Spleen (tissue), 11 donors: ENCODE measurements at regions not wholly inside any gene's neighbourhood (a gene's known extent, or its start where the extent isn't known, plus 50 kb on each side); places are given as distances from the start of the nearest gene placed in this dataset.

Experiments
- DNase-seq: peaks from one replicate; pipeline ENCODE4 v3.0.0-alpha.2; 2020
- H3K27ac ChIP-seq, 8 donors: fragments of 200-600 bp; sonication (generic) in 7 of 8; 1 replicate in 4 of 8; 2 replicates in 4 of 8; pipeline versions ENCODE4 v1.5.0 to v1.8.0; 2016 to 2021; ENCODE audit warnings: inconsistent platforms in 4 of 8, mild to moderate bottlenecking in 4 of 8, moderate library complexity in 1 of 8
- H3K27me3 ChIP-seq, 7 donors: fragments of 200-600 bp; sonication (generic) in 6 of 7; replicated peaks in 1 of 7; 1 replicate in 4 of 7; 2 replicates in 3 of 7; pipeline versions ENCODE4 v1.5.0 to v1.8.0; 2016 to 2021; ENCODE audit warnings: inconsistent platforms in 3 of 7, mild to moderate bottlenecking in 1 of 7
- H3K36me3 ChIP-seq, 6 donors: fragments of 200-600 bp; sonication (generic) in 5 of 6; 1 replicate in 4 of 6; 2 replicates in 2 of 6; pipeline versions ENCODE4 v1.5.0 to v1.8.0; 2016 to 2021; ENCODE audit warnings: inconsistent platforms in 2 of 6
- H3K4me1 ChIP-seq, 6 donors: fragments of 200-600 bp; sonication (generic) in 5 of 6; 1 replicate in 3 of 6; 2 replicates in 3 of 6; pipeline versions ENCODE4 v1.5.0 to v1.8.0; 2016 to 2021; ENCODE audit warnings: inconsistent platforms in 3 of 6
- H3K4me3 ChIP-seq, 8 donors: fragments of 200-600 bp; sonication (generic) in 7 of 8; 1 replicate in 4 of 8; 2 replicates in 4 of 8; pipeline versions ENCODE4 v1.5.0 to v1.8.0; 2016 to 2021; ENCODE audit warnings: inconsistent platforms in 4 of 8, mild to moderate bottlenecking in 4 of 8, moderate library complexity in 2 of 8
- H3K9me3 ChIP-seq, 8 donors: fragments of 200-600 bp; sonication (generic) in 7 of 8; 1 replicate in 4 of 8; 2 replicates in 4 of 8; pipeline versions ENCODE4 v1.5.0 to v1.8.0; 2016 to 2021; ENCODE audit warnings: inconsistent platforms in 4 of 8
- POLR2A ChIP-seq, 3 donors: fragments of 450-650 bp; IDR thresholded peaks; one replicate each; pipeline ENCODE4 v1.5.1; 2017; ENCODE audit warnings: antibody characterized with exemption in 3 of 3, mild to moderate bottlenecking in 1 of 3
- POLR2AphosphoS5 ChIP-seq, 3 donors: sonication (generic); formaldehyde crosslinking; IDR thresholded peaks; one replicate each; pipeline ENCODE4 v1.5.1; 2017; ENCODE audit warnings: antibody characterized with exemption in 3 of 3
- WGBS, 5 donors: extraction: QIAGEN DNeasy Blood & Tissue Kit in 3 of 5; methylation state at CpG; one replicate each; pipeline versions ENCODE4 v1.1.5 to v1.1.7; 2013 to 2018; 5-methylcytosine and 5-hydroxymethylcytosine counted together
- intact Hi-C: fragments of 100-400 bp; cut with DNase I; formaldehyde crosslinking; loops from one replicate; pipeline ENCODE4 v1.15.0; 2023; ENCODE audit warnings: low total_unique reads
- TF ChIP-seq, protein P1 (sequence below), 11 experiments: fragments of 200-600 bp in 7 of 11; fragments of 450-650 bp in 4 of 11; sonication (generic) in 4 of 11; IDR thresholded peaks in 8 of 11; conservative IDR thresholded peaks in 3 of 11; 1 replicate in 7 of 11; 2 replicates in 4 of 11; pipeline versions ENCODE4 v1.4.0 to v1.8.0; 2016 to 2021; ENCODE audit warnings: antibody characterized with exemption in 11 of 11, inconsistent platforms in 4 of 11, mild to moderate bottlenecking in 1 of 11
- donor health status: healthy with polysubstance abuse.
- donor health status: DM: no; HTN: no; CAD: no; lungs with moderate emphysema.
- donor health status: DM: no; HTN: no; CAD: no.
- donor health status: Bipolar disorder and iron deficiency.
- donor health status: healthy.
- donor health status: DM: no; HTN: no; CAD: no.
- donor health status: DM: yes; HTN: yes; CAD: no.

DNA sequence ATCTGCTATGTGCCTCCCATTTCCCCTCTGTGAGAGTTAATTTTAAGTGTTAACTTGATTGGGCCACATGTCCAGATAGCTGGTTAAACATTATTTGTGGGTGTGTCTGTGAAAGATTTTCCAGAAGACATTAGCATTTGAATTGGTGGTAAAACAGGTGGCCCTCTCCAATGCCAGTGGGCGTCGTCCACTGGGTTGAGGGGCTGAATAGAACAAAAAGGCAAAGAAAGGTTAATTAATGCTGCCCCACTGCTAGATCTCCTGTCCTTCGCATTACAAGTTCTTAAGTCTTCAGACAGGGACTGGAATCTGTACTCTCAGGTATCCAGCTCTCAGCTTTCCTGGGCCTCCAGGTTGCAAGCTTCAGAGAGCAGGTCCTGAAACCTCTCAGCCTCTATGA is 1160.9 kb upstream of the LRRN3 start:
- intact Hi-C loops, result no loop called here

DNA sequence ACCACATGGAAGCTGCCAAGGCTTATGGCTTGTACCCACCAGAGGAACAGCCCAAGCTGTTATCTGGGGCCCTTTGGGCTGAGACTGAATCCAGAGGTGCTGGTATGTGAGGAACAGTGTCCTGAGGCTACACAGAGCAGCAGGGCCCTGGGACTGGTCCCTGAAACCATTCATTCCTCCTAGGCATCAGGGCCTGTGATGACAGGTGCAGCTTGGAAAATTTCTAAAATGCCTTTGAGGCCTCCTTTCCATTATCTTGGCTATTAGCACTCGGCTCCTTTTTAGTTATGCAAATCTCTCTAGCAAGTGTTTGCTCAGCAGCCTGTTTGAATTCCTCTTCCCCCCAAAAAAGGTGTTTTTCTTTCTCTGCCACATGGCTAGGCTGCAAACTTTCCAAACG is 1151.7 kb upstream of the LRRN3 start:
- TF ChIP-seq, protein P1, sequence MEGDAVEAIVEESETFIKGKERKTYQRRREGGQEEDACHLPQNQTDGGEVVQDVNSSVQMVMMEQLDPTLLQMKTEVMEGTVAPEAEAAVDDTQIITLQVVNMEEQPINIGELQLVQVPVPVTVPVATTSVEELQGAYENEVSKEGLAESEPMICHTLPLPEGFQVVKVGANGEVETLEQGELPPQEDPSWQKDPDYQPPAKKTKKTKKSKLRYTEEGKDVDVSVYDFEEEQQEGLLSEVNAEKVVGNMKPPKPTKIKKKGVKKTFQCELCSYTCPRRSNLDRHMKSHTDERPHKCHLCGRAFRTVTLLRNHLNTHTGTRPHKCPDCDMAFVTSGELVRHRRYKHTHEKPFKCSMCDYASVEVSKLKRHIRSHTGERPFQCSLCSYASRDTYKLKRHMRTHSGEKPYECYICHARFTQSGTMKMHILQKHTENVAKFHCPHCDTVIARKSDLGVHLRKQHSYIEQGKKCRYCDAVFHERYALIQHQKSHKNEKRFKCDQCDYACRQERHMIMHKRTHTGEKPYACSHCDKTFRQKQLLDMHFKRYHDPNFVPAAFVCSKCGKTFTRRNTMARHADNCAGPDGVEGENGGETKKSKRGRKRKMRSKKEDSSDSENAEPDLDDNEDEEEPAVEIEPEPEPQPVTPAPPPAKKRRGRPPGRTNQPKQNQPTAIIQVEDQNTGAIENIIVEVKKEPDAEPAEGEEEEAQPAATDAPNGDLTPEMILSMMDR (IDR thresholded peaks at IDR 0.05 in 8 of 11, conservative IDR thresholded peaks at IDR 0.05 in 3 of 11), result no peak
- TF ChIP-seq POLR2AphosphoS5 (IDR thresholded peaks at IDR 0.05) (no peak), POLR2A (IDR thresholded peaks at IDR 0.05) (no peak)
- Histone ChIP-seq H3K27me3 (no peaks in the 10 kb centered on the region), H3K27ac (no peak overlapping the region), H3K4me3 (no peak overlapping the region), H3K36me3 (no peaks in the 10 kb centered on the region), H3K4me1 (no peaks in the 10 kb centered on the region), H3K9me3 (peaks cover 0 to 21% (median 3%) of the 10 kb centered on the region in 8 donors)
- intact Hi-C loops, result no loop called here
- 51 to 60% (median 55%) methylated on average over 2 of the region's 2 CpGs for WGBS, 5 donors
- no peak for DNase-seq

More for the DNA sequence above, 1160.9 kb upstream of the LRRN3 start:
- DNase-seq, result no peak
- WGBS, 5 donors, result 64 to 92% (median 82%) methylated on average over 3 of the region's 3 CpGs
- Histone ChIP-seq H3K36me3 (no peaks in the 10 kb centered on the region), H3K4me3 (no peak overlapping the region), H3K4me1 (no peaks in the 10 kb centered on the region), H3K27me3 (no peaks in the 10 kb centered on the region), H3K9me3 (peaks cover 0 to 6% (median under 1%) of the 10 kb centered on the region in 8 donors), H3K27ac (no peak overlapping the region)
- TF ChIP-seq, protein P1 (IDR thresholded peaks at IDR 0.05 in 8 of 11, conservative IDR thresholded peaks at IDR 0.05 in 3 of 11), result no peak
- TF ChIP-seq POLR2A (IDR thresholded peaks at IDR 0.05) (no peak), POLR2AphosphoS5 (IDR thresholded peaks at IDR 0.05) (no peak)

DNA sequence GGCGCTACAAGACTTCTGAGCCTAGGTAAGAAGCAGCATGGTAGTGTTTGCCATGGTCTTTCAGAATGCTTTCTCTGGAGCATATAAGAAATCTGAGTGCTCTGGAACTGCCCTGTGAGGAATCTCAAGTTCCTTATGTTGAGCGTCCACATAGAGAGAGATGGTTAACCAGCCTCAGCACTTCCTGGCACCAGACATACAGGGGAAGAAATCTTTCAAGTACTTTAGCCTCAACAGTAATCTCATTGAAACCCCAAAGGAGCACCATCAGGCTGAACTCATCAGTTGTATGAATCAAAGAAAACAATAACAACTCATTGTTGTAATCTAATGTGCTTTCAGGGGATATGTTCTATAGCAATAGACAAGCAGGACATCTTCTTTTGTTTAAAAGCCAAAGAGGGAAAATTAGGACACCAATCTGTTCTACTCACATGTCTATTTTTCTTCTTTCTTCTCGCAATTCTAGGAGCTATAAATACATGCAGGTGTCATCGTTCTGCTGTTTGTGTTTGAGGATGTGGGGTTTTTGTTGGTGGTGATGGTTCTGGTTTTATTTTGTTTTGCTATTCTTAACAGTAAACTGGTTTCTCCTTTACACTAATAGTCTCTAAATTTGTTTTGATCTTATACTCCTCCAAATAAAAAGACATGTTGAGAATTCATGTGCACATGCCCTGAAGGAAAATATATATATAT is 1145.0 kb upstream of the LRRN3 start:
- DNase-seq, result no peak
- peaks cover 0 to 10% (median 0%) of the 10 kb centered on the region in 8 donors for H3K9me3 ChIP-seq
- H3K27me3 ChIP-seq, result no peaks in the 10 kb centered on the region
- intact Hi-C loops, result no loop called here
- no peak overlapping the region for H3K4me3 ChIP-seq
- H3K27ac ChIP-seq, result no peak overlapping the region
- H3K4me1 ChIP-seq, result no peaks in the 10 kb centered on the region
- TF ChIP-seq POLR2AphosphoS5 (IDR thresholded peaks at IDR 0.05), result no peak
- H3K36me3 ChIP-seq, result no peaks in the 10 kb centered on the region
- WGBS, 5 donors, result 70 to 83% (median 76%) methylated on average over 4 of the region's 4 CpGs

DNA sequence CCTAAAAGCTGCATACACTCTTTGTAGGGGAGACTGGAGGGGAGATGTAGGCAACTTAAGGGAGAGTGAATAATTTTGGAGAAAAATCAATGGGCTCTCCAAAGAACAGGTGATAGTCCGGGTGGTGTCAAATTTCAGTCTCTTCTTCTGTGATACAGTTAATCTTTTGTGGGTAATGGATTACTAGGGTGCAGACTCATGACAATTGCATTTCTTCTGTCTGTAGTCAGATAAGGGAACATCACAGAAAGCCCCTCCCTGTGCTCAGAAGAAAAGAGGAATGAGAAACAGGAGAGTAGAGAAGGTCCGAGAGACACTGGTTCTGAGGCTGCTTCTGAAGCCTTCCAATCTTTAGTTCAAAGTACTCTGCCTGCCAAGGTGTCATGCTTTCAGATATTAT is 1140.7 kb upstream of the LRRN3 start:
- TF ChIP-seq POLR2AphosphoS5 (IDR thresholded peaks at IDR 0.05) (no peak), POLR2A (IDR thresholded peaks at IDR 0.05) (no peak)
- TF ChIP-seq, protein P1 (IDR thresholded peaks at IDR 0.05 in 8 of 11, conservative IDR thresholded peaks at IDR 0.05 in 3 of 11), result no peak
- intact Hi-C loops, result no loop called here
- Histone ChIP-seq H3K4me3 (no peak overlapping the region), H3K4me1 (no peaks in the 10 kb centered on the region), H3K27ac (no peak overlapping the region), H3K27me3 (no peaks in the 10 kb centered on the region), H3K9me3 (peaks cover 0 to 19% (median 0%) of the 10 kb centered on the region in 8 donors), H3K36me3 (no peaks in the 10 kb centered on the region)
- DNase-seq, result no peak
- WGBS, 5 donors, result 74 to 89% (median 84%) methylated on average over 2 of the region's 2 CpGs
